ENCODE measurements at regions not wholly inside any gene's neighbourhood (a gene's known extent, or its start where the extent isn't known, plus 50 kb on each side); places are given as distances from the start of the nearest gene placed in this dataset.

DNA sequence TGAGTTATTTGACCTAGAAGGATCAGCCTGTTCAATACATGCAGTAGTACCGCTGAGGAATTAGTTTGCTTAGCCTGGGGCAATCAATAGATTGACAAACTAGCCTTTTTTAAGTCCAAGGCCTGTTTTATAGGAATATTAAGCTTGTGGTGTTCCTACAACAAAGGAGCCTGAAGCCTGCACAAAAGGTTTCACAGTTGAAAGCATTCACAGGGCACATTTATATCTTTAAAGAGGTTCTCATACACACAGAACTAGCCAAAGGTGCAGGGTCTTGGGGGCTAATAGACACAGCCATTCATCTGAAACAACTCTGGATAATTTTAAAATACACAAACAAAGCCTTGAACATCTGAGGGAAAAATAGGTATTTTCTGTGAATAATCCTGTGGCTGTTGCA is 160.3 kb downstream of the RPS29 start:
- no peak for ATAC-seq (ENCODE audit: low FRiP score)
- DNase-seq (ENCODE audit: low spot score): no peak
- TF ChIP-seq CTCF (IDR thresholded peaks at IDR 0.05): no peak

- TF ChIP-seq CTCF (IDR thresholded peaks at IDR 0.05): no peak
- ATAC-seq (ENCODE audit: low FRiP score): no peak
- DNase-seq (ENCODE audit: low spot score): no peak
Observed at GRCh38 chr14:49424436-49425331, 161.5 kb downstream of the RPS29 start.

- DNase-seq (ENCODE audit: low spot score): no peak
- ATAC-seq (ENCODE audit: low FRiP score): no peak
- TF ChIP-seq CTCF (IDR thresholded peaks at IDR 0.05): no peak
Observed at GRCh38 chr14:49420201-49420600, 166.0 kb downstream of the RPS29 start.

DNA sequence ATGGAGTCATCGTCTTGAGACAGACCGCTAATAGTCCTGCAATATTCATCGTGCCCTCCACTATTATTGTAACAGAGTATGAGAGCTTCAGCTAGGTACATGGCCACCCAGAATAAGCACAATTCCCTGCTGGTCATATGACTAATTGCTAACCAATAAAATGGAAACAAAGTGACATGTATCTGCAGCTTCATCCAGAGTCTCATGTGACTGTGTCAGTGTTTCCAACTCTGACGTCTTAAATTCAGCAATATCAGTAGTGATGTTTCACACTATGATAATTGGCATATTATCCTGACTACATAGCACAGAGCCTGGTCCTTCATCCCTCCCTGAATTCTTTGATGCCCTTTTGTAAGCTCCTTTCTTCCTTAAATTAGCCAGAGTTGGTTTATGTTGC is 167.4 kb downstream of the RPS29 start:
- no peak for TF ChIP-seq CTCF (IDR thresholded peaks at IDR 0.05)
- no peak for ATAC-seq (ENCODE audit: low FRiP score)
- DNase-seq (ENCODE audit: low spot score): no peak

DNA sequence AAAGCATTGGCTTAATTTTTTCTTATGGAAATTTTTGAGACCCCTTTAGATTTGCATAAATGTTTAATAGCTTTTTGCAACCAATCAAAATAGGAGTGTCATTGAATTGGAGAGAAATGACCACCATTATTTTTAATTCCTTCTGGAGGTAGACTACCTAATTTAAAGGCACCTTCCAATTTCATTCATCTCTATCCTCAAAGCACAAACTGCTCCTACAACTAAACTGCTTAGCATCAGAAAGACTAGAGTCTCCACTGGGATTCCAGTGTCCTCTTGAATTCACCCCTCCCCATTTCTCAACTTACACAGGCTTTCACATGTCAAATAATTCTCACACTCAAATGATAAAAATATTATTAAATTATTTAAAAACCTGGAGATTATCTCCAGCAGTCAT is 168.4 kb downstream of the RPS29 start:
- TF ChIP-seq CTCF (IDR thresholded peaks at IDR 0.05): no peak
- DNase-seq (ENCODE audit: low spot score) (no peak), ATAC-seq (ENCODE audit: low FRiP score) (no peak)

DNA sequence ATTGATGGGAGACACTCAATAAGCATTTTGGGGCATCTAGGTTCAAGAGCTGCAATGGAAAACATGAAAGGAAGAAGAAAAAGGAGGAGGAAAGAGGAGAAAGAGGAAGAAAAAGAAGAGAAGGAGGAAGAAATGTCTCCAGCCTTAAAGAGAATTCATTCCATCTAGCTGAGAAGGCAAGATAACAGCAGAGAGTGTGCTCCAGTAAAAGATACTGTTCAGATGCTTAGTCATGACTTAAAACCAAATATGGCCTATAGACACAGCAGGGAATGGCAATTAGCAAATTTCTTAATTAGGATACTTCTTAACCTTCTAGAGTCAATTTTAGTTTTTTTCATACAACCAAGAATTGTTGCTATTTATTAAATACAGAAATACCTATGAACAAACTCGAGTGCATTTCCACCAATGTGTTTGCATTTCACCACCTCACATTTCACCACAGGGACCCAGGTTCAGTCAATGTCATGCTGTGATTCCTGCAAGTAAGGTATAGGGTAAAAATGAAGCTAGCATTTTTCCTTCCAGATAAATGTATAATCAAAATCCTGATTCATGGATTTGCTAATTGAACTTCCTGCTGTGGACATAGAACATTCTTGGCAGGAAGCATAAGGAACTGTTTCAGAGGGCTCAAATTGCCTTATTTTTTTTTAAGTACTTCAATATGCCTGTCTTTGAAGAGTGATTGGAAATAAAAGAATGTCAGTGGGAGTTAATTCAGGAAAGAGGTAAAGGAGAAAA is 177.8 kb downstream of the RPS29 start:
- DNase-seq (ENCODE audit: low spot score): no peak
- no peak for TF ChIP-seq CTCF (IDR thresholded peaks at IDR 0.05)
- peak; percentile 72 for ATAC-seq (ENCODE audit: low FRiP score)
